Psoas muscle (tissue), 7 donors: ENCODE measurements at regions not wholly inside any gene's neighbourhood (a gene's known extent, or its start where the extent isn't known, plus 50 kb on each side); places are given as distances from the start of the nearest gene placed in this dataset.

Experiments used
- ATAC-seq, 4 donors: fragments of 200-7000 bp; cut with Tn5 transposase; one replicate each; pipeline ENCODE4 v1.9.1; 2020; ENCODE audit warnings: moderate library complexity in 3 of 4, mild to moderate bottlenecking in 2 of 4
- DNase-seq, 2 donors: peaks; one replicate each; pipeline ENCODE4 v3.0.0-alpha.2; 2020
- H3K27ac ChIP-seq: fragments of 200-600 bp; one replicate; pipeline ENCODE4 v1.8.0; 2022
- H3K27me3 ChIP-seq, 3 donors: fragments of 200-600 bp in 1 of 3; one replicate each; pipeline versions ENCODE4 v1.6.1 to v1.8.0; 2013 to 2022; ENCODE audit warnings: low read length in 2 of 3, mild to moderate bottlenecking in 2 of 3, moderate library complexity in 1 of 3; ENCODE audit not compliant: insufficient read depth in 3 of 3
- H3K36me3 ChIP-seq, 2 donors: fragments of 200-600 bp in 1 of 2; one replicate each; pipeline versions ENCODE4 v1.6.1 to v1.8.0; 2013 to 2022; ENCODE audit warnings: low read depth in 1 of 2, mild to moderate bottlenecking in 1 of 2, moderate library complexity in 1 of 2; ENCODE audit not compliant: insufficient read depth in 1 of 2
- H3K4me1 ChIP-seq: fragments of 200-600 bp; one replicate; pipeline ENCODE4 v1.8.0; 2022
- H3K4me3 ChIP-seq: fragments of 200-600 bp; one replicate; pipeline ENCODE4 v1.8.0; 2022; ENCODE audit warnings: mild to moderate bottlenecking
- H3K9me3 ChIP-seq: fragments of 200-600 bp; one replicate; pipeline ENCODE4 v1.8.0; 2022
- CTCF ChIP-seq: fragments of 200-600 bp; IDR thresholded peaks from one replicate; pipeline ENCODE4 v1.8.0; 2022; ENCODE audit warnings: antibody characterized with exemption
- WGBS, 3 donors: extraction: QIAGEN DNeasy Blood & Tissue Kit; methylation state at CpG; one replicate each; pipeline versions ENCODE4 v1.1.6 to v1.1.7; 2013; 5-methylcytosine and 5-hydroxymethylcytosine counted together
- intact Hi-C, 2 donors: fragments of 100-400 bp; cut with DNase I; formaldehyde crosslinking; loops; one replicate each; pipeline versions ENCODE4 v1.11.0 to v1.14.2; 2022
- donor health status: healthy with polysubstance abuse.
- donor health status: DM: no; HTN: no; CAD: no; lungs with moderate emphysema.
- donor health status: Bipolar disorder and iron deficiency.
- donor health status: healthy.
- donor health status: DM: yes; HTN: yes; CAD: no.
- donor health status: DM: no; HTN: no; CAD: no.
- donor health status: DM: yes; HTN: yes; CAD: no.

- intact Hi-C loops = no loop called here
- no peak for DNase-seq
- H3K27ac ChIP-seq = no peak overlapping the region
- no peak for ATAC-seq
- H3K36me3 ChIP-seq = no peaks in the 10 kb centered on the region
- H3K4me3 ChIP-seq = no peak overlapping the region
- no peaks in the 10 kb centered on the region for H3K4me1 ChIP-seq
- 76 to 84% (median 77%) methylated on average over 2 of the region's 2 CpGs for WGBS, 3 donors
- peaks cover 0 to 3% (median 0%) of the 10 kb centered on the region in 3 donors for H3K27me3 ChIP-seq
- H3K9me3 ChIP-seq = no peaks in the 10 kb centered on the region
- TF ChIP-seq CTCF = no peak
Observed at GRCh38 chr14:45373877-45374276, 120.9 kb upstream of the MIS18BP1 start.

GRCh38 chr14:45364565-45365156 lies 111.7 kb upstream of the MIS18BP1 start:
- ATAC-seq = peak in 1 of 4 donors; percentile 48
- Histone ChIP-seq H3K9me3 (no peaks in the 10 kb centered on the region), H3K4me3 (no peak overlapping the region), H3K4me1 (no peaks in the 10 kb centered on the region), H3K36me3 (no peaks in the 10 kb centered on the region), H3K27me3 (peaks cover 0 to 3% (median 0%) of the 10 kb centered on the region in 3 donors), H3K27ac (no peak overlapping the region)
- no peak for TF ChIP-seq CTCF
- intact Hi-C loops = no loop called here
- no peak for DNase-seq
- 25 to 41% (median 28%) methylated on average over 4 of the region's 4 CpGs for WGBS, 3 donors

GRCh38 chr14:45362505-45362904 lies 109.5 kb upstream of the MIS18BP1 start:
- DNase-seq (no peak), ATAC-seq (no peak)
- Histone ChIP-seq H3K4me1 (no peaks in the 10 kb centered on the region), H3K4me3 (no peak overlapping the region), H3K9me3 (no peaks in the 10 kb centered on the region), H3K27ac (no peak overlapping the region), H3K27me3 (peaks cover 0 to 3% (median 0%) of the 10 kb centered on the region in 3 donors), H3K36me3 (no peaks in the 10 kb centered on the region)
- 43 to 68% (median 66%) methylated on average over 1 of the region's 1 CpG for WGBS, 3 donors
- TF ChIP-seq CTCF = no peak
- intact Hi-C loops = no loop called here

GRCh38 chr14:45361727-45362126 lies 108.7 kb upstream of the MIS18BP1 start:
- ATAC-seq (peak in 2 of 4 donors; percentile 32 to 61), DNase-seq (no peak)
- intact Hi-C loops = no loop called here
- Histone ChIP-seq H3K27me3 (peaks cover 0 to under 1% (median 0%) of the 10 kb centered on the region in 3 donors), H3K4me3 (no peak overlapping the region), H3K27ac (no peak overlapping the region), H3K4me1 (no peaks in the 10 kb centered on the region), H3K36me3 (no peaks in the 10 kb centered on the region), H3K9me3 (no peaks in the 10 kb centered on the region)
- no peak for TF ChIP-seq CTCF
- 63 to 76% (median 66%) methylated on average over 2 of the region's 2 CpGs for WGBS, 3 donors

- Histone ChIP-seq H3K27ac (no peak overlapping the region), H3K4me3 (no peak overlapping the region), H3K4me1 (no peaks in the 10 kb centered on the region), H3K27me3 (no peaks in the 10 kb centered on the region), H3K9me3 (no peaks in the 10 kb centered on the region), H3K36me3 (no peaks in the 10 kb centered on the region)
- WGBS, 3 donors = 76 to 80% (median 80%) methylated on average over 3 of the region's 3 CpGs
- no peak for TF ChIP-seq CTCF
- intact Hi-C loops = no loop called here
- ATAC-seq (peak in 1 of 4 donors; percentile 49), DNase-seq (no peak)
Observed at GRCh38 chr14:45359746-45360145, 106.7 kb upstream of the MIS18BP1 start.
